DND-41 (cell line): ENCODE measurements at regions not wholly inside any gene's neighbourhood (a gene's known extent, or its start where the extent isn't known, plus 50 kb on each side); places are given as distances from the start of the nearest gene placed in this dataset.

Experiments used
- ATAC-seq: fragments of 200-7000 bp; cut with Tn5 transposase; 3 replicates; pipeline ENCODE4 v1.9.1; 2021; ENCODE audit warnings: low read depth; ENCODE audit not compliant: insufficient read depth
- DNase-seq: peaks from one replicate; pipeline ENCODE4 v3.0.0-alpha.2; 2020
- H2AFZ ChIP-seq: 2 replicates; pipeline ENCODE4 v1.6.0; 2012; ENCODE audit warnings: low read depth, low read length
- H3K27ac ChIP-seq: 2 replicates; pipeline ENCODE4 v1.5.1; 2012; ENCODE audit warnings: low read length, inconsistent platforms
- H3K27me3 ChIP-seq: fragments of 200-600 bp; sonication (generic); 2 replicates; pipeline ENCODE4 v1.6.0; 2012; ENCODE audit warnings: low read length, mild to moderate bottlenecking, inconsistent platforms; ENCODE audit not compliant: insufficient read depth, poor library complexity
- H3K36me3 ChIP-seq: 2 replicates; pipeline ENCODE4 v1.5.1; 2012; ENCODE audit warnings: low read length, inconsistent platforms; ENCODE audit not compliant: insufficient read depth
- H3K4me1 ChIP-seq: 2 replicates; pipeline ENCODE4 v1.5.1; 2012; ENCODE audit warnings: mild to moderate bottlenecking, low read length; ENCODE audit not compliant: insufficient read depth
- H3K4me2 ChIP-seq: 2 replicates; pipeline ENCODE4 v1.6.0; 2012; ENCODE audit warnings: mild to moderate bottlenecking, moderate library complexity, low read length, inconsistent platforms; ENCODE audit not compliant: insufficient read depth
- H3K4me3 ChIP-seq, 2 experiments: fragments of 200-600 bp in 1 of 2; shearing (Covaris generic) in 1 of 2; 2 replicates each; pipeline ENCODE4 v1.5.1; 2012 to 2016; ENCODE audit warnings: inconsistent platforms in 2 of 2, low read length in 2 of 2, mild to moderate bottlenecking in 2 of 2, low read depth in 1 of 2, moderate library complexity in 1 of 2
- H3K79me2 ChIP-seq: 2 replicates; pipeline ENCODE4 v1.6.0; 2012; ENCODE audit warnings: low read length, inconsistent platforms; ENCODE audit not compliant: insufficient read depth
- H3K9ac ChIP-seq: 2 replicates; pipeline ENCODE4 v1.6.0; 2012; ENCODE audit warnings: low read depth, mild to moderate bottlenecking, inconsistent platforms, low read length, moderate library complexity
- H3K9me3 ChIP-seq: 2 replicates; pipeline ENCODE4 v1.5.1; 2012; ENCODE audit warnings: low read length, moderate library complexity, mild to moderate bottlenecking, inconsistent platforms; ENCODE audit not compliant: insufficient read depth, severe bottlenecking
- H4K20me1 ChIP-seq: 2 replicates; pipeline ENCODE4 v1.6.0; 2012; ENCODE audit warnings: low read length; ENCODE audit not compliant: insufficient read depth
- CTCF ChIP-seq: IDR thresholded peaks from 2 replicates; pipeline ENCODE4 v1.5.1; 2012; ENCODE audit warnings: borderline replicate concordance, low read length, moderate library complexity, mild to moderate bottlenecking; ENCODE audit not compliant: poor library complexity, severe bottlenecking; ENCODE audit errors: extremely low read depth
- EZH2 ChIP-seq: IDR thresholded peaks from 3 replicates; pipeline ENCODE4 v1.6.1; 2012; ENCODE audit warnings: borderline replicate concordance, low read depth, mild to moderate bottlenecking, moderate library complexity, low read length, inconsistent platforms; ENCODE audit not compliant: severe bottlenecking

- no peaks in the 10 kb centered on the region for H3K9me3 ChIP-seq
- H3K36me3 ChIP-seq = no peaks in the 10 kb centered on the region
- no peak overlapping the region for H3K4me2 ChIP-seq
- no peak for DNase-seq
- no peak for ATAC-seq
- H3K79me2 ChIP-seq = no peaks in the 10 kb centered on the region
- no peaks in the 10 kb centered on the region for H3K27me3 ChIP-seq
- H4K20me1 ChIP-seq = no peaks in the 10 kb centered on the region
- TF ChIP-seq CTCF = no peak
- TF ChIP-seq EZH2 = no peak
- no peaks in the 10 kb centered on the region for H3K4me1 ChIP-seq
- H2AFZ ChIP-seq = no peak overlapping the region
- no peak overlapping the region for H3K9ac ChIP-seq
- H3K4me3 ChIP-seq = no peak overlapping the region
- no peak overlapping the region for H3K27ac ChIP-seq
Measured at GRCh38 chr6:69609836-69610472, 186.9 kb downstream of the LMBRD1 start.

GRCh38 chr6:69601132-69601531 is 195.7 kb downstream of the LMBRD1 start:
- TF ChIP-seq CTCF (no peak), EZH2 (no peak)
- Histone ChIP-seq H3K27me3 (no peaks in the 10 kb centered on the region), H3K27ac (no peak overlapping the region), H3K36me3 (no peaks in the 10 kb centered on the region), H3K9me3 (no peaks in the 10 kb centered on the region), H2AFZ (no peak overlapping the region), H3K4me1 (no peaks in the 10 kb centered on the region), H3K4me2 (no peak overlapping the region), H4K20me1 (no peaks in the 10 kb centered on the region), H3K79me2 (no peaks in the 10 kb centered on the region), H3K4me3 (no peak overlapping the region), H3K9ac (no peak overlapping the region)
- no peak for DNase-seq
- ATAC-seq = no peak

GRCh38 chr6:69594405-69594804 is 202.4 kb downstream of the LMBRD1 start:
- no peak for TF ChIP-seq CTCF
- no peak for TF ChIP-seq EZH2
- no peak overlapping the region for H3K9ac ChIP-seq
- H2AFZ ChIP-seq = no peak overlapping the region
- H3K4me1 ChIP-seq = no peaks in the 10 kb centered on the region
- H3K4me2 ChIP-seq = no peak overlapping the region
- H4K20me1 ChIP-seq = no peaks in the 10 kb centered on the region
- H3K79me2 ChIP-seq = no peaks in the 10 kb centered on the region
- no peak overlapping the region for H3K27ac ChIP-seq
- no peak overlapping the region for H3K4me3 ChIP-seq
- no peak for ATAC-seq
- H3K9me3 ChIP-seq = no peaks in the 10 kb centered on the region
- no peaks in the 10 kb centered on the region for H3K36me3 ChIP-seq
- H3K27me3 ChIP-seq = no peaks in the 10 kb centered on the region
- DNase-seq = no peak

- no peaks in the 10 kb centered on the region for H4K20me1 ChIP-seq
- no peak overlapping the region for H3K27ac ChIP-seq
- no peak overlapping the region for H3K4me2 ChIP-seq
- no peaks in the 10 kb centered on the region for H3K9me3 ChIP-seq
- no peaks in the 10 kb centered on the region for H3K79me2 ChIP-seq
- no peak overlapping the region for H3K9ac ChIP-seq
- no peak overlapping the region for H2AFZ ChIP-seq
- H3K36me3 ChIP-seq = no peaks in the 10 kb centered on the region
- no peak for TF ChIP-seq EZH2
- no peak for TF ChIP-seq CTCF
- no peak overlapping the region for H3K4me3 ChIP-seq
- no peak for DNase-seq
- H3K4me1 ChIP-seq = no peaks in the 10 kb centered on the region
- no peaks in the 10 kb centered on the region for H3K27me3 ChIP-seq
- no peak for ATAC-seq
Measured at GRCh38 chr6:69593706-69594105, 203.1 kb downstream of the LMBRD1 start.
